Kasumi-1 (cell line): ENCODE measurements at regions not wholly inside any gene's neighbourhood (a gene's known extent, or its start where the extent isn't known, plus 50 kb on each side); places are given as distances from the start of the nearest gene placed in this dataset.
"Not testable (repeated sequence)": the region's sequence is repeated elsewhere in the genome, so short reads cannot be mapped to it uniquely, and the experiment has no call there.

ENCODE experiments used
- DNase-seq, 2 experiments: peaks; one replicate each; lab custom pipeline; 2025; lab: John Stamatoyannopoulos, UW

DNA sequence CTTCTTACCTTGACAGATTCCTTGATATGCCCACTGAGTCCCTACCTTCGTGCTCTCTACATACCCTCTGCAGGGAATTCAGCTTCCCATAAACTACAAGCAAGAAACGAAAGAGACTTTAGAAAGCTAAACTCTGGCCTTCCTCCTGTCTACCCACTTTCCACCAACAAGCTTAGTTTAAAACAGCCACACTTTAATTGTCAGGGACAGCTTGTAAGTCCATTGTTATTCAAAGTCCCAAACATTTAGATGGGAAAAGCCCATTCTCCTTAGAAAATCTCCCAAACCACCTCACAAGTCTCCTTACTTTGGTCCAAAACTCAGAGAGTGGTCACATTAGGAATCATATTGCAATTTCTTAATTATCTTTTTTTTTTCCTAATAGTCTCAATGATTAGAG, 2695.8 kb downstream of the PCDH9 start:
- DNase-seq, result no peak

DNA sequence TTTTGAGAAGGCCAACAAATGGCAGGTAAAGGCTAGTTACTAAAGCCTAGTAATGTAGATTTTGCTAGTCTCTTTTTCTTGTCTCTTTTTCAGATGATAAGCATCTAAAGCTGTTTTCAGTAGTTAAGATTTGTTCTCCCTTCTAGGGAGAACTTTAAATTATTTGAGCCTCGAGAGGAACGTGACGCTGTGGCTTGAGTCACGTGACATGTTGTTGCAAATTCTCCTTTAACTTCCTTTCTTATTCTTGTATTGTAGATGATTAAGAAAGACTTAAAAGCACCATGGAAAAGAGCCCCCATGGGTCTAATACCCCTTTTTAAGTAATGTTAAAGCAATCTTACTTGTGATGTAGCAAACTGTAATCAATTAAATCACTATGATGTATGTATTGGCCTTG, 2698.7 kb downstream of the PCDH9 start:
- DNase-seq, result no peak

DNA sequence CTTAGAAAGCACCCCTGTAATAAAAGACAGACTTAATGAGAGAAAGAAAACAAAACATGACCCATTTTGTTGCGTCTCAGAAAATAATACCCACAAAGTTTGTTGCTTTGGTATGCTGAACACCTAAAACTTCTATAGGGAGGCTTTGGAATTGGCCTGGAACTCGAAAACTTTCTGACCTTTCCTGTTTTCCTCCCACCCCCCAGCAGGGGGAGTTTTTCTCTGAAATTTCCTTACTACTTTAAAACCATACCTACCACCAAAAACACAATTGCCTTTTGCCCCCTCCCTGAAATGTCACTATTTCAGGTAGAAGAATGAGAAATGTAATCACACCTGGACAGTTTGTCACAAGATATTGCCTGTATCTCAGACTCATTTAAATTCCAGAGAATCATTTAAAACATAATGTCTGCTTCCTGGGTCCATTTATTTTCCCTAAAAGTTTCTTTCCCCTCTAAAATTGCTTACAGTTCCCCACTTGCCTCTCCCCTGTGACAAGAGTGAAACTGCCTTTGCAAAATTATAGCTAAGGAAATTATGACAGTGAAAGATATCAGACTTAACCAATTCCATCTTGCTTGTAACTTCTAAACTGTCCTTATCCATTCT, 2700.2 kb downstream of the PCDH9 start:
- peak; percentile 6 to 49 for DNase-seq

DNA sequence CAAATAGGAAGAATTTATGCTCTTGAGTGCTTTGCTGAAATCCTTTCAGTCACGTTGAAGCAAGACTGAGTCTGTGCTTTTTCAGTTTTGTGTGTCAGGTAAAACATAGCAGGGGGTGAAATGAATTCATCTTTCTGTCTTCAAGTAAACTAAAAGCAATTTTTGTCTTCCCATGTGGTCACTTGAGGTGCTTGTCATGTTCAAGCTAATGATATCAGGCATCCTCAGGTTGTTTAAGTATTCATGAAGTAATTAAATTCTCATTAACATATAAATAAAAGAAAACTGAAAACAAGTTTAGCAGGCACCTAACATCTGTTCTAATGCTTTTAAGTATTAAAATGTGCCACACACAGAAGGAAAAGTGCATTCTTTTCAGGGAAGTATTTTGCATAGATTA, 2701.3 kb downstream of the PCDH9 start:
- no peak for DNase-seq

DNA sequence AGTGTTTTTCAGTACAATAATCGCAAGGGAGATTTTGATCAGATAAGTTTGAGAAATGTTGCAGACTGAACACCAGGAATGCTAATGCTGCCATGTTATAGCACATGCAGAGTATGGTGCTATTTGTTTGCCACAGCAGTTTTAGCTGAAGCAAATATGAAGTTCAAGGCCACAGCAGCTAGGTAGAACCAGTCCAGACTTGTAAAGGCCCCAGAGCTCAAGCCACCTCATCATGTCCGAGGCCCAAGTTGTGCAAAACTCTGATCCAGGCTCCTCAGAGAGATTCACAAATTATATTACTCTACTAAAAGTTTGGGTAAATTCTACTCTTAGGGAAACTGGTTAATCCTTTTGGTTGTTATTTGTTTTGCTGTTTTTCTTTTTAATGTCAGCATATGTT, 2702.6 kb downstream of the PCDH9 start:
- no peak for DNase-seq

DNA sequence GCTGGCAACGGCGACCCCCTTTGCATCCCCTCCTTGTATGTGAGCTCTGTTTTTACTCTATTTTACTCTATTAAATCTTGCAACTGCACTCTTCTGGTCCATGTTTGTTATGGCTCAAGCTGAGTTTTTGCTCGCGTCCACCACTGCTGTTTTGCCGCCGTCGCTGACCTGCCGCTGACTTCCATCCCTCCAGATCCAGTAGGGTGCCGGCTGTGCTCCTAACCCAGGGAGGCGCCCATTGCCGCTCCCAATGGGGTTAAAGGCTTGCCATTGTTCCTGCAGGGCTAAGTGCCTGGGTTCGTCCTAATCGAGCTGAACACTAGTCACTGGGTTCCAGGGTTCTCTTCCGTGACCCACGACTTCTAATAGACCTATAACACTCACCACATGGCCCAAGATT, 2704.4 kb downstream of the PCDH9 start:
- no peak for DNase-seq

DNA sequence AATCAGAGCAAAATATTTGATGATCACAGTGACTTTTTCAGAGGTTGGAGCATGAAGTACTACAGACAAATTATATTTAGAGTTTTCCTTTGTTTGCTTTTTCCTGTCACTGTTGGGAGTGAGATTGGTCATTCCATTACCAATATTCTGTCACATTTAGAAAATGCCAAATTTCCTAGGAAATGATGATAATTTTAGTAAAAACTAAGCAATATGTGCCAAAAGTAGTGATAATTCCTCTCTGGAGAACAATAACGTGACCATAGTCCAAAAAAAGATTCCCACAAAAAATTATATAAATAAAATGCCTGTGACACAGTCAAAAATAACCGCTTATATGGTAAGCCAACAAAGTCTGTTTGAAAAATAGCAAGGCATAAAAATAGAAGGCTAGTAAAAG, 2719.4 kb downstream of the PCDH9 start:
- DNase-seq, result no peak

DNA sequence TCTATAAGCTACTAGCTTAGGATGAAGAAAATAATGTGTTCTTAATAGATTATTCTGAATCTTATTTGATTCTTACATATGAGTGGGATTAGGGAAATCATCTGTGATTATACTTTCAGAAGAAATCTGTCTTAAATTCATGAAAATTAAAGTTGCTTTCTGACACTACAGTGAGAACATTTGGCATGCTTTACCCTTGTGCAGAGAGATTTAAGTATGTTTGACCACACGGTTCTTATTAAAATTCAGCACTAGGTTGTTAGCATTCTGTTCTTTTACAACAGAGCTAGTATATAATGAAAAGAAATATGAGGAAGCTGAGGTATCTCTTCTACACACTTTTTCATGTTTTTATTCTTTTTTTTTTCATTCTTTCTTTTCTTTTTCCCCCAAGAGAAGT, 2723.9 kb downstream of the PCDH9 start:
- DNase-seq, result no peak

DNA sequence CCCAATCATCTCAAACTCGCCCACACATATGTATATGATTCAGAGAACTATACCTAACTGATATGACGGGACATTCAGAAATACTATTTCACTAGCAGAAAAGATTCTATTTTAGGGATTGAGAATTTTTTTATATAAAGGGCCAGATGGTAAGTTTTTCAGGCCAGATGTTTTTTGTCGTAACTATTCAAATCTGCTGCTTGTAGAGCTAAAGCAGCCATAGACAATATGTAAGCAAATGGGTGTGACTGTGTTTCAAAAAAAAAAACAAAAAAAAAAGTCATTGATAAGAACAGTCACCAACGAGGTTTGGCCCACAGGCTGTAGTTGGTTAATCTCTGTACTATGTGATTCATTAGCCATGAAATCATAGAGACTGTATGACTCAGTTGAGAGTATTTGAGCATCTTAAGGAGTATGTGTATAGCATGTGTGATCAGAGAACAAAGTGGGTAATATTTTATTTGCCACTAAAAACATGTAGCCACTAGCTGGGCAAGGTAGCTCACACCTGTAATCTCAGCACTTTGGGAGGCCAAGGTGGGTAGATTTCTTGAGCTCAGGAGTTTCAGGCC, 2724.7 kb downstream of the PCDH9 start:
- DNase-seq, result no peak

DNA sequence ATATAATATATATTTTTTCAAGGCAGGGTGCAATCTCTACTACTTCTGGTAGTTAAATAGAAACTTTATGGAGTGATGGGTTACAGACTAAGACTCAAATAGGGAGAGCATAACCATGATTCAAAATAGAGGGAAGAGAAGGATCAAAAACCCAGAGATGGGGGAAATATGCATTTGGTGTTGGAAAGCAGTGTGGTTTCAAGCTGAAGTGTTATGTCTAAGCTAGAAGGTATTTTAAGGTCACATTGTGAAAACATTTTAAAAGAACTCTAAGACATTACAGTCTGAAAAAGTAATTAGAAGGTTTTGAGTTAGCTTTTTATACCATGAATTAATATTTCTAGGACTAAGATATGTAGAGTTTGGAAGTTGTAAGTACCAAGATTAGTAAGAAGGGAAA, 2741.4 kb downstream of the PCDH9 start:
- DNase-seq, result no peak

DNA sequence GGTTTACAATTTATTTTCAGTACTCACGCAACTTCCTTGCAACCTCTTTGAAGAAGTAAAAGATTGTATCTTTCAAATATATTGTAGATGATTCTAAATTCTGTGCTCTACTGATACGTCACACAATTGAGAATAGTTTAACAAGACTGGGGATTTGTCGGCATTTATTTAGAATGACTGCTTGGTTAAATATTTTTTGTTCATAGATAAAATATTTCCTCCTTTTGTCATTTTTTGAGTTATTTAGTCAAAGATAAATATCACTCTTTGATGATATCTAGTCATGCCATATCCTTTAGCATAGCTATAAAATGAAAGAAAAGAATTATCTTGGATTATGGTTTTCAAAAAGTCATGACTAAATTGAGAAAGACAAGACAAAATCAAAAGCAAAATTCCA, 2747.8 kb downstream of the PCDH9 start:
- no peak for DNase-seq

DNA sequence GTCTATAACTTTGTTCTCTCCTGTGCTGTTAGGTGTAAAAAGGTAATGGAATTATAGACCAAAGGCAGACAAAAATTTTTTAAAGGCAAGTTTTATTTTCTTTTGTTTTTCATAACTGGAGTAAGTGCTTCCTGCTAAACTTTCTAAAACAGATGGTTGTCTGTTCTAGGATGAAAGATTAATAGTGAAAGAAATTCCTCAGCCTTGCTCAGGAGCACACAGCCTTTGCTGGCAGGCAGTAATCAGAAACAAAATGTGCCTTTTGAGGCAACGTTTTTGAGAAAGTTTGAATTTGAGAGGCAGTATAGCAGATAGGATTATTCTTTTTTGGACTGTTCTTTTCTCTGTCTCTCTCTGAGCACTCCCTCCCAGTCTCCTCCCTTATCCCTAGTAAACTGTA, 2749.5 kb downstream of the PCDH9 start:
- DNase-seq, result no peak

DNA sequence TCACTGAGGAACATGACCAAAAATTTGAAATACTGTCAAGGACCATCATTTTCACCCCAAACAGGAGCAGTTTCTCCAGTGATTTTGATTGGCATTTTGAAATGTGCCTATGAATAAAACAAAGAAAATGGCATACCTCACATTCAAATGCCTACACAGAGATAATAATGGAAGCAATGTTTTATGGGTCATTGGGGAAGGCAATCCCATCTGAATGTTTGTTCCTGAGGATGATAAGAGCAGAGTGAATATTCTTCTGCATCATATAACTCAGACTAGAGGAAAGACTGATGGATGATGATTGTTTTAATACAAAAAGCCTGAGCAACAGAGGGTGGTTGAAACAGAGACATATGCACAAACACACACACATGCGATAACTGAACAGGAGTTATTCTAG, 2749.9 kb downstream of the PCDH9 start:
- DNase-seq, result no peak

DNA sequence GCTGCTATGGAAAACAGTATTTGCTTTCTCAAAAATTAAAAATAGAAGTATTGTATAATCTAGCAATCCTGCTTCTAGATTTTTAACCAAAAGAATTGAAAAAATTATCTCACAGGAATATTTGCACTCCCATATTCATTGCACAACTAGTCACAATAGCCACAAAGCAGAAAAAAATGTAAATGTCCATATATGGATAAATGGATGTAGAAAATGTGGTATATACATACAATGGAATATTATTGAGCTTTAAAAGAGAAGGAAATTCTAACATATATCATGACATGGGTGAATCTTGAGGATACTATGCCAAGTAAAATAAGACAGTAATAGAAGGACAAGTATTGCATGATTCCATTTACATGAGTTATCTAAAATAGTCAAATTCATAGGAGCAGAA, 2753.0 kb downstream of the PCDH9 start:
- no peak for DNase-seq

DNA sequence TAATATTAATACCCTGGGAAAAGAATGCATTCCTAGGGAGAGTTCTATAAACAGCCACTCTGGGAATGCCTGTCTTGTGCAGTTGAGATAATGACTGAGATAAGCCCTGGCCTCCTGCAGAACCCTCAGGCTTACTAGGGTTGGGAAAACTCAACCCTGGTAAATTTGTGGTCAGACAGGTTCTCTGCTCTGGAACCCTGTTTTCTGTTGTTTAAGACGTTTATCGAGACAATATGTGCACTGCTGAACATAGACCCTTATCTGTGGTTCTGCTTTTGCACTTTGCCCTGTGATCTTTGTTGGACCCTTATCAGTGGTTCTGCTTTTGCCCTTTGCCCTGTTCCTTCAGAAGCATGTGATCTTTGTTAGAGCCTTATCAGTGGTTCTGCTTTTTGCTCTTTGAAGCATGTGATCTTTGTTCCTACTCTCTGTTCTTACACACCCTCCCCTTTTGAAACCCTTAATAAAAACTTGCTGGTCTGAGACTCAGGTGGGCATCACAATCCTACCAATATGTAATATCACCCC, 2754.0 kb downstream of the PCDH9 start:
- not testable (repeated sequence) for DNase-seq

DNA sequence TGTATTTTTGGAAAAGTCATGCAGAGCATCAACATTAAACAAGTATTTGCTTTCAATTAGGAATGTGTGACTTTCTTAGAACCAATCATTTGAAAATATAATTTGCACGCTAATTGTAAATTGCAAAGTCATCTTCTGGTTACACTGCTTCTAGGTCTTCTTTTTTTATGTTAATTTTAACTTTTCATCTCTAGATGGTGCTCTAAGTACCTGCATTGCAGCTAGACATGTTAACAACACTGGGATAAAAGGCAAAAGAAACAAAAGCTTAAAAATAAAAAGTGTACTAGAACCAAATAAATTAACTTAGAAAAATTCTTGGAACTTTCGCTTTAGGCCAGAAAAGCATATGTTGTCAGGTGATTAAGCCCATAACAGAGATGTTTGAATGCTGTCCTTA, 2758.2 kb downstream of the PCDH9 start:
- DNase-seq, result peak; percentile 68 to 71

DNA sequence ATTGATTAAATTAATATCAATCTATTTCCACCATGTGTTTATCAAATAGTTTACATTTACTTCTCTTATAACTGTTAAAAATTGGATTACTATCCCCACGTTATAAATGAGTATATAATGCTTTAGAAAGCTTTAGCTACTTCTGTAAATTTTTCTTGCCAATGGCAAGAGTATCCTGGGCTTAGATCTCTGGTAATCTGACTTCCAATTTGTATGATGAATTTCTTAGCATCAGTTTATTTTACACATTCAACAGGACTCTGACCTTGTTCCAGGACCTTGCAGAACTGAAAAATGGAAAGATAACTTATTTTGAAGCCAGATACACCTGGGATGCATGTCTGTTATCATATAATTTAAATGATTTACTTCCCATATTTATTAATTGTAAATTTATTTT, 2759.4 kb downstream of the PCDH9 start:
- no peak for DNase-seq

DNA sequence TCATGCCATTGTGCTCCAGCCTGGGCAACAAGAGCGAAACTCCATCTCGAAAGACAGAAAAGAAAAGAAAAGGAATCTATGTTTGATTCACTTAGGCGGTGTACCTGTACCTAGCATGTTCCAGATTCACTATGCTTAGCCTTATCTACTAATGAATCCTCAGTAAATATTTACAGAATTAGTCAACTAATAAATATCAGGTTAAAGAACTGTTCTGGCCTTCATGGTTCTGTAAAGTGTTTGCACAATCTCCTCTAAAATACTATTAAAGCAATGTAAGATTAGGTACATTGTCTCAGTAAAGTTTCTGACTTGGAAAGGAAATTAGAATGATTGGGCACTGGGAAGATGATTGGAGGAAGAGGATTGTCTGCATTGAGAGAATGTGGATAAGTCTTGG, 2770.4 kb downstream of the PCDH9 start:
- DNase-seq, result no peak

DNA sequence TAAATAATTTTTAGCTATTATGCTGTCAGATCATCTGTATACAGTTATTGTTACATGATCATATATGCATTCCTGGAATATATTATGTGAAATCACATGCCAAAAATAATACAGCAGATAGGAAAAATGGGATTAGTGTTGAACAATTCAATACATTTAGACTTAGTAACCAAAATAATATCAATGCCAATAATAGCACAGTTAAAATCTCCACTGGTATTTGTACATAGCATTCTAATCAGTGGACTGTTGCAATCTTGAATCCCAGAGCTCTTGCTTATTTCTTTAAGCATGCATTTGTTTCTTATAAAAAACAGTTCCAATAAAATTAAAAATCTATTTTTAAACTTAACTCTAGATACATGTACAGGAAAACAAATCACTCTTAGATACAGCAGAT, 2772.2 kb downstream of the PCDH9 start:
- no peak for DNase-seq

DNA sequence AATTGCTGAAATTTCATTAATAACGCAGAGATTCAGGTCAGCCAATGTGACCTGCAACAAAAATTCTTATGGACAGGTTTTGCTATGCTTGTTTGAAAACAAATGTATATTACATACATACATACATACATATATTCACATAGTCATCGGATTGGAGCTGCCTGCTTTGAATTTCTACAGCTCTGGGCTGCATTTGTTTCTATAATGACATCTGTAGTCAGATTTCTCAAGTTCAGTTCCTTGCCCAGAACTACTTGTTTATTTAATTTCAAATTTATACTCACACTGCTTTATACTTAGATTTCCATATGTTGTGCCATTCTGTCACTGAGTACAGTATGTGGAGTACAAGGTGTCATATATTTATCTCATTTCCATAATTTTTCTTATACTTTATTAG, 2775.0 kb downstream of the PCDH9 start:
- DNase-seq, result no peak

DNA sequence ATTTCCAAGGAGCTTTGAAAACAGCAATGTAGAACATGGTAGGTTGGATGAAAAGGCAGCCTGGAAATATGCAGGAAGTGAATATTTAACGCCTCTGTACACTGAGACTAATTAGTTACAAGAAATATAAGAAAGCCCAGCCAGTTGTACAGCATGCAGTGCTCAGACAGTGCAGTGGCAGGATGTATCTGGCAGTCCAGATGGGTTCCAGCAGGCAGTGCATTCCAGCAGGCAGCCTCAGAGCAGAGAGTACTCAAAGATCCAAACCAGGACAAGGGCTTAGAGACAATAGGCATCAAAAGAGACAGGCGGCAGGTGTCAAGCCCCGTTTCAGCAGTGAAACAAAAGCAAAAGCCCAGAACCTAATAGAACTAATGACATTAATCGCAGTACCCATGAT, 2776.3 kb downstream of the PCDH9 start:
- DNase-seq, result no peak

DNA sequence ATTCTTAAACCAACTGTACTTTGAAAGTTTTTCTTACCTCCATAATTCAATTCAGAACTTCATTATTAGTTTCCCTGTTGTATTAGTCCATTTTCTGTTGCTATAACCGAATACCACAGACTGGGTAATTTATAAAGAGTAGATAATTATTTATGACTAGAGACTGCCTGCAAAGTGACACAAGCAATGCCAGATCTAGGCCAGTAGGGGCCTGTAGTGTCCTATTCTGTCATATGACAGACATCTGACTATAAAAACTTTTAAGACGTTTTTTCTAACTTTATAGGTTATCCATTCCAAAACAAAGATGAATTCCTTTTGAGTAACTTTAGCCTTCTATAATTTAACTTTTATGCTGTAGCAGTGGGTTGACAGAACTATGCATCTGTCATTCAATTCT, 2783.8 kb downstream of the PCDH9 start:
- DNase-seq, result peak; percentile 18 to 36

DNA sequence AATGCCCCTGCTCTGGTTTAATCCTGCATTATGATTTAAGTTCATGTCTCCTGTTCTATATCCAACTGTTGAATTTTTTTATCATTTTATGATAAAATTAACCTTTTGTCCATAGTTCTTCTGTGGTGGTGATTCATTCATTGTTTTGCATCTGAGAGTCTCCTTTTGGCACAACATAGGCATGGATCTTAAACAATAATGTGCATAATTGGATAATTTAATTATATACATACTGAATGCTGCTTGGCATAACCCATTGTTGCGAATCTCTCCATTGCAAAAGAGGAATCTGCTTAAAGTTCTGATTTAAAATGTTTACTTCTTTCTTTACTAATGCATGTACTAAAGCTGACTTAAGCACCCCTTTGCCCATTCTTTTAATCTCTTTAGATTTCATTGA, 2788.4 kb downstream of the PCDH9 start:
- DNase-seq, result no peak

DNA sequence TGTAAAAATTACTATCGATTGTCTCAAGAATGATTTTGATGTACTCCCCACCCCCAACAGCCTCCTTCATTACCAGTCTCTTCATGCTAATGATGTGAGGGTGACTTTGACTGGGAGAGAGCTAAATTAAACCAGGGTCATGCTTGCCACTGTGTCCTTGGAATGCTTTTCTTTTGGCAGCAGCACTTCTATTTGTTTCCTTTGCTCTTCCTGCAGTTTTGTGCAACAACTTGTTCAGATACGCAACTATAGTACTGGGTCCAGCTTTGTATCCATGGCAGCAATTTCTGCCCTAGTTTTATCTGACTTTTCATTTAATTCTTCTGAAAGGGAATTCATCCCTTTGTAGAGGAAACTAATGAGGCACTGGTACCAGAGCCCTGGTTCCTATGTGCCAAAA, 2792.1 kb downstream of the PCDH9 start:
- DNase-seq, result no peak
